GM19043 (cell line): ENCODE measurements at regions not wholly inside any gene's neighbourhood (a gene's known extent, or its start where the extent isn't known, plus 50 kb on each side); places are given as distances from the start of the nearest gene placed in this dataset.
"Not testable (repeated sequence)": the region's sequence is repeated elsewhere in the genome, so short reads cannot be mapped to it uniquely, and the experiment has no call there.

Source experiments
- ATAC-seq: cut with Tn5 transposase; IDR thresholded peaks from one replicate; pipeline ENCODE4 v1.9.1; 2021; ENCODE audit warnings: low read depth; ENCODE audit not compliant: unreplicated experiment

- no peak for ATAC-seq
Observed at GRCh38 chr2:16069933-16070647, 129.7 kb downstream of the MYCN start.

GRCh38 chr2:16069663-16069932, 129.2 kb downstream of the MYCN start:
- ATAC-seq = no peak

- no peak for ATAC-seq
Observed at GRCh38 chr2:16068552-16068940, 128.2 kb downstream of the MYCN start.

GRCh38 chr2:16067866-16068551, 127.7 kb downstream of the MYCN start:
- no peak for ATAC-seq

DNA sequence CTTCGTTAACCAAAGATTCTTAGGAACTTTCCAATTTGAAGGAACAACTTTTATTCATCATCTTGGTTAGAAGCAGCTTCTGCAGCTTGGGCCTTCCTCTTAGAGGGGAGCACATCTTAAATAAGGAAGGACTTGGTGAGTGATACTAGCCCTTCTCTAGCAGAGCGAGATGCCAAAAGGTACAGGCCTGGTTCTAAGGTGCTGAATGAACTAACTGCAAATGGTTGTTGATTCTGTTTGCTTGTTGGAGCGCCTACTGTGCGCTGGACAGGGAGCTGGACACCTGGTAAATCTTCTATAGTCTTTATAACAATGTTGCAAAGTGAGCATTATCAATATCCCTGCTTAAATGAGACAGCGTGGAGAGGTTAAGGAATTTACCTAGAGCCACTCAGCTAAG, 127.1 kb downstream of the MYCN start:
- no peak for ATAC-seq

- ATAC-seq = no peak
Observed at GRCh38 chr2:16067037-16067406, 126.7 kb downstream of the MYCN start.

GRCh38 chr2:16066261-16067036, 126.1 kb downstream of the MYCN start:
- no peak for ATAC-seq

- ATAC-seq = not testable (repeated sequence)
Observed at GRCh38 chr2:16065272-16066069, 125.1 kb downstream of the MYCN start.

GRCh38 chr2:16064745-16065144, 124.4 kb downstream of the MYCN start:
- no peak for ATAC-seq

GRCh38 chr2:16063955-16064633, 123.7 kb downstream of the MYCN start:
- no peak for ATAC-seq

DNA sequence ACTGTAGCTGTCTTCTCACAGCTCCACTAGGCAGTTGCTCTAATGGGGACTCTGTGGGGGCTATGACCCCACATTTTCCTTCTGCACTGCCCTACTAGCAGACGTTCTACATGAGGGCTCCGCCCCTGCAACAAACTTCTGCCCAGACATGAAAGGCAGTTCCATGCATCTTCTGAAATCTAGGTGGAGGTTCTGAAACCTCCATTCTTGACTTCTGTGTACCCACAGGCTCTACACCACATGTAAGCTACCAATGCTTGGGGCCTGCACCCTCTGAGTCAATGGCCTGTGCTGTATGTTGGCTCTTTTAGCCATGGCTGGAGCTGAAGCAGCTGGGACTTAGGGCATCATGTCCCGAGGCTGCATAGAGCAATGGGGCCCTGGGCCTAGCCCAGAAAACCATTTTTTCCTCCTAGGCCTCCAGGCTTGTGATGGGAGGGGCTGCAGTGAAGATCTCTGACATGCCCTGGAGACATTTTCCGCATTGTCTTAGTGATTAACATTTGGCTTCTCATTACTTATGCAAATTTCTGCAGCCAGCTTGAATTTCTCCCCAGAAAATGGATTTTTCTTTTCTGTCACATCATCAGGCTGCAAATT, 123.0 kb downstream of the MYCN start:
- no peak for ATAC-seq

DNA sequence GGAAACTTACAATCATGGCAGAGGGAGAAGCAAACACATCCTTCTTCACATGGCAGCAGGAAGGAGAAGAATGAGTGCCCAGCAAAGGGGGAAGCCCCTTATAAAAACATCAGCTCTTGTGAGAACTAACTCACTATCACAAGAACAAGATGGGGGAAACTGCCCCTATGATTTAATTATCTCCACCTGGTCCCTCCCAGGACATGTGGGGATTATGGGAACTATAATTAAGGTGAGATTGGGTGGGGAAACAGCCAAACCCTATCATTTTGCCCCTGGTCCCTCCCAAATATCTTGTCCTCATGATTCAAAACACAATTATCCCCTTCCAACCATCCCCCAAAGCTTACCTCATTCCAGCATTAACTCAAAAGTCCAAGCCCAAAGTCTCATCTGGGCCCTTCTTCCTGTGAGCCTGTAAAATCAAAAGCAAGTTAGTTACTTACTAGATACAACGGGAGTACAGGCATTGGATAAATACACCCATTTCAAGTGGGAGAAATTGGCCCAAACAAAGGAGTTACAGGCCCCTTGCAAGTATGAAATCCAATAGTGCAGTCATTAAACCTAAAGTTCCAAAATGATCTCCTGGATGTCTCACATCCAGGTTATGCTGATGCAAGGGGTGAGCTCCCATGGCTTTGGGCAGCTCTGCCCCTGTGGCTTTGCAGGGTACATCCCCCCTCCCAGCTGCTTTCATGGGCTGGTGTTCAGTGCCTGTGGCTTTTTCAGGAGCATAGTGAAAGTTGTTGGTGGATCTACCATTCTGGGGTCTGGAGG, 122.3 kb downstream of the MYCN start:
- ATAC-seq = no peak

DNA sequence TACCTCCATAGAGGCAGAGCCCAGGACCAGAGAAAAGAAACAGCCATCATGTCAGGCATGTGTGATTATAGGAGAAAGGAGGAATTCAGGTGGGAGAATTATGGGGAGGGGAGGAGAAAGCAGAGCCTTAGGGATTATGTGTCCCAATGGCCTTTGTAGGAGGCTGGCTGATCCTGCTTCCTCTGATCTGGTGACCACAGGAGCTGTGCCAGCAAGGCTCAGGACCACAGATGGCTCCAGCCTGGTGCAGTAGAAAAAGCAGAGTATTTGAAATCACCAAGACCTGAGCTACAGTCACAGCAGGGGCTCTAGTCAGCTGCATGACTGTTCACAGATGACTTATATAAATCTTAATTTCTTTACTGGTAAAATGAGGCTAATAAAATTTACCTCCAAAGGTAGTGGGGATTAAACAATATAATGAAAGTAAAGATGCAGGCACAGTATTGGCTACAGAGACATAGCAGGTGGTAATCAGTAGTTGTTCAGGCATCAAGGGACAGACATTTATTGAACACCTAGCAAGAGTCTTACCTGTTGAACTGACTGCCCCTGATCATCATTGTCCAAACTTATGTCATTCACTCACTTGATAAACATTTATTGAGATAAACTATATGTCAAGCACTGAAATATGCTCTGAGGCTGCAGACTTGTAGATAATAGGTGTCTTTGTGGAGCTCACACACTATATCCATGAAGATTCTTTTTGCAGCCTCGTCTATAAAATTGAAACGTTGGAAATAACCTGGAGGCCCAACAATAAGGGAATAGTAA, 121.3 kb downstream of the MYCN start:
- ATAC-seq = no peak

DNA sequence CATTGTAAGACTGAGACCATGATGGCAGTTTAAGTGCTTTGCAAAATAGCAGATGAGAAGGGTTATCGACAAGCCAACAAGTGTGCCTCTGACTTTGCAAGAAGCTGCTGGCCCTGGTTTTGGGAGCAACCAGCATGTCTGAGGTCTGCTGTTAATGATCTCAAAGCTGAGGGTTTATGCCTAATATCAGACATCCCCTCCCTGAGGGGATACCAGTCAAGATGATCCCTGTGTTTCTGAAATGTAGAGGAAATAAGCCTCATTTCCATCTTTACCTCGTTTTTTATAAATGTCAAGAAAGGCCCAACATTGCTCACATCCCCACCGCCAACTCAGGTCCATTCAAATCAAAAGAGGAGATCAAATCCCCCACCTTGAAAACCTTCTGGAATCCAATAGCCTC, 120.6 kb downstream of the MYCN start:
- ATAC-seq = no peak

DNA sequence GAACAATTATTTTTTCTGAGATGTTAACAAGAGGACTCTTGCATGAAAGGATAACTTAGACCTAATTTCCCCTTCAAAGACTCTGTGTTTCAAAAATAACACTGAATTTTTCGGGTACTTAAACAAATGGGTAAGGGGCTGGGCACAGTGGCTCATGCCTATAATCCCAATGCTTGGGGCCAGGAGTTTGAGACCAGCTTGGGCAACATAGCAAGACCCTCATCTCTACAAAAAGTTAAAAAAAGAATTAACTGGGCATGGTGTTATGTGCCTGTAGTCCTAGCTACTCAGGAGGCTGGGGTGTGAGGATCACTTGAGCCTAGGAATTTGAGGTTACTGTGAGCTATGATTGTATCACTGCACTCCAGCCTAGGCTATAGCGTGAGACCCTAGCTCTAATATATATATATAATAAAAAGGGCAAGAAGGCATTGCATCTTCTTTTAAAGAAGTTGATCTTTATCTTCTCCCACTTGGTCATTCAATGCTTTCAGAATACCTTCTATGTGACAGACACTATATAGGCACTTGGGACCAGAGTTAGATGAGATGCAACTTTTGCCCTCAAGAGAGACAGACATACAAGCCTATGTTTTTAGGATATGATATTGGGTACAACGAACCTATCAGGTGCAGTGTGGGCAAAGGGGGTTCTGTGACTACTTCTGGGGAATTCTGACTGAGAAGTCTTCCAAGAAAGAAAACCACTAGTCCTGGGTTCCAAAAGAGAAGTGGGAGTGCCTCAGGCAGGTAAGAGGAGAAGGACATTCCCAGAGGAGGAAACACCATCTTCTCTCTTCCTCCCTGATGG, 120.0 kb downstream of the MYCN start:
- ATAC-seq = no peak

- no peak for ATAC-seq
Observed at GRCh38 chr2:16059393-16060016, 119.2 kb downstream of the MYCN start.

- no peak for ATAC-seq
Observed at GRCh38 chr2:16058747-16059358, 118.5 kb downstream of the MYCN start.
